SK-N-SH (cell line): ENCODE measurements at regions not wholly inside any gene's neighbourhood (a gene's known extent, or its start where the extent isn't known, plus 50 kb on each side); places are given as distances from the start of the nearest gene placed in this dataset.

Experiments
- CTCF ChIA-PET: fragments of 300-600, 350-600 bp; formaldehyde crosslinking; extraction: SDS; loops from one replicate; lab custom pipeline; 2021; lab: Yijun Ruan, JAX
- POLR2A ChIA-PET: fragments of 350-600 bp; sonication (Branson Sonifier 250); formaldehyde crosslinking; extraction: SDS; loops from one replicate; lab custom pipeline; 2020; ENCODE audit warnings: antibody characterized with exemption, inconsistent platforms; lab: Yijun Ruan, JAX
- DNase-seq: peaks from one replicate; pipeline ENCODE4 v3.0.0; 2012
- H2AFZ ChIP-seq: fragments of 200-600 bp; sonication (generic); 2 replicates; pipeline ENCODE4 v1.8.1; 2016; ENCODE audit warnings: antibody characterized with exemption, mild to moderate bottlenecking, low read depth
- H3F3A ChIP-seq: fragments of 200-600 bp; sonication (generic); replicated peaks from 2 replicates; pipeline ENCODE3; 2016; ENCODE audit warnings: antibody characterized with exemption, mild to moderate bottlenecking; ENCODE audit not compliant: insufficient read depth
- H3K27ac ChIP-seq, 2 experiments: fragments of 200-500 bp in 1 of 2; fragments of 200-600 bp in 1 of 2; sonication (Bioruptor generic) in 1 of 2; sonication (generic), shearing (Covaris generic) in 1 of 2; 2 replicates each; pipeline versions ENCODE4 v1.5.1 to v1.6.1; 2014 to 2016; ENCODE audit warnings: low read depth in 2 of 2, inconsistent platforms in 1 of 2, low read length in 1 of 2, mild to moderate bottlenecking in 1 of 2, mixed read lengths in 1 of 2
- H3K27me3 ChIP-seq: fragments of 200-600 bp; sonication (generic), shearing (Covaris generic); 2 replicates; pipeline ENCODE4 v1.6.1; 2016; ENCODE audit warnings: mixed run types; ENCODE audit not compliant: insufficient read depth
- H3K36me3 ChIP-seq, 2 experiments: fragments of 200-500 bp in 1 of 2; fragments of 200-600 bp in 1 of 2; sonication (Bioruptor generic) in 1 of 2; sonication (generic) in 1 of 2; replicated peaks in 1 of 2; 2 replicates each; pipeline versions ENCODE3 to v1.5.1; 2014 to 2016; ENCODE audit warnings: low read length in 1 of 2, mild to moderate bottlenecking in 1 of 2; ENCODE audit not compliant: insufficient read depth in 2 of 2, control insufficient read depth in 1 of 2
- H3K4me1 ChIP-seq, 2 experiments: fragments of 200-500 bp in 1 of 2; fragments of 200-600 bp in 1 of 2; sonication (Bioruptor generic) in 1 of 2; sonication (generic), shearing (Covaris generic) in 1 of 2; 2 replicates each; pipeline versions ENCODE4 v1.5.1 to v1.6.1; 2014 to 2016; ENCODE audit warnings: low read depth in 1 of 2, low read length in 1 of 2, mixed run types in 1 of 2; ENCODE audit not compliant: insufficient read depth in 2 of 2, control insufficient read depth in 1 of 2
- H3K4me2 ChIP-seq: fragments of 200-600 bp; sonication (generic), shearing (Covaris generic); 2 replicates; pipeline ENCODE4 v1.6.1; 2017; ENCODE audit warnings: mixed run types
- H3K4me3 ChIP-seq, 2 experiments: fragments of 200-500 bp in 1 of 2; fragments of 200-600 bp in 1 of 2; sonication (Bioruptor generic) in 1 of 2; sonication (generic), shearing (Covaris generic) in 1 of 2; 2 replicates each; pipeline versions ENCODE4 v1.5.1 to v1.8.1; 2014 to 2016; ENCODE audit warnings: low read depth in 2 of 2, inconsistent platforms in 1 of 2, low read length in 1 of 2, mild to moderate bottlenecking in 1 of 2, mixed read lengths in 1 of 2, moderate library complexity in 1 of 2
- H3K79me2 ChIP-seq: fragments of 200-600 bp; sonication (generic); 2 replicates; pipeline ENCODE4 v1.8.1; 2017; ENCODE audit warnings: mild to moderate bottlenecking; ENCODE audit not compliant: insufficient read depth
- H3K9ac ChIP-seq: fragments of 200-600 bp; sonication (generic); 2 replicates; pipeline ENCODE4 v1.6.1; 2017; ENCODE audit warnings: mixed run types
- H3K9me2 ChIP-seq: fragments of 200-600 bp; sonication (generic); 2 replicates; pipeline ENCODE4 v1.6.1; 2017; ENCODE audit warnings: mixed run types
- H3K9me3 ChIP-seq: fragments of 200-600 bp; sonication (generic); 2 replicates; pipeline ENCODE4 v1.6.1; 2017; ENCODE audit warnings: mixed run types, mild to moderate bottlenecking, moderate library complexity
- H4K20me1 ChIP-seq: fragments of 200-600 bp; sonication (generic); 2 replicates; pipeline ENCODE4 v1.6.1; 2017; ENCODE audit warnings: mild to moderate bottlenecking, mixed run types; ENCODE audit not compliant: insufficient read depth
- CHD2 ChIP-seq: fragments of 150-350 bp; IDR thresholded peaks from 2 replicates; pipeline ENCODE4 v1.6.1; 2018; ENCODE audit warnings: low read length; ENCODE audit not compliant: partially characterized antibody
- ELF1 ChIP-seq: IDR thresholded peaks from 2 replicates; pipeline ENCODE4 v1.4.0; 2012
- EP300 ChIP-seq, 2 experiments: IDR thresholded peaks; 2 replicates each; pipeline versions ENCODE4 v1.4.0 to v1.6.1; 2012; ENCODE audit warnings: borderline replicate concordance in 1 of 2, low read depth in 1 of 2, low read length in 1 of 2
- EZH2phosphoT487 ChIP-seq: fragments of 200-600 bp; sonication (generic); IDR thresholded peaks from 2 replicates; pipeline ENCODE4 v1.6.1; 2017; ENCODE audit warnings: low read depth, mixed run types, mild to moderate bottlenecking, antibody characterized with exemption, moderate library complexity, borderline replicate concordance
- GATA2 ChIP-seq: sonication (generic); formaldehyde crosslinking; IDR thresholded peaks from 2 replicates; pipeline ENCODE4 v1.5.0; 2020; ENCODE audit warnings: mild to moderate bottlenecking, missing genetic modification reagents
- JUND ChIP-seq: IDR thresholded peaks from 2 replicates; pipeline ENCODE4 v1.4.0; 2012
- NFIC ChIP-seq: IDR thresholded peaks from 2 replicates; pipeline ENCODE4 v1.4.0; 2012; ENCODE audit warnings: borderline replicate concordance
- NRF1 ChIP-seq: IDR thresholded peaks from 2 replicates; pipeline ENCODE4 v1.6.1; 2012; ENCODE audit warnings: low read depth, mild to moderate bottlenecking, low read length
- RAD21 ChIP-seq: IDR thresholded peaks from 2 replicates; pipeline ENCODE4 v1.6.1; 2012; ENCODE audit warnings: mild to moderate bottlenecking, low read length
- RXRA ChIP-seq: IDR thresholded peaks from 2 replicates; pipeline ENCODE4 v1.4.0; 2012; ENCODE audit warnings: low read depth, mild to moderate bottlenecking, borderline replicate concordance
- USF2 ChIP-seq: fragments of 150-350 bp; IDR thresholded peaks from 2 replicates; pipeline ENCODE4 v1.6.1; 2017; ENCODE audit warnings: antibody characterized with exemption, low read length, low read depth, borderline replicate concordance
- WGBS: methylation state at CpG from one replicate; pipeline ENCODE4 v1.1.6; 2017; ENCODE audit warnings: low lambda C conversion rate; 5-methylcytosine and 5-hydroxymethylcytosine counted together
- TF ChIP-seq, protein P1 (sequence below): fragments of 200-600 bp; sonication (generic); IDR thresholded peaks from 2 replicates; pipeline ENCODE4 v1.6.1; 2017; ENCODE audit warnings: antibody characterized with exemption, mild to moderate bottlenecking, moderate library complexity
- TF ChIP-seq, protein P2 (sequence below): IDR thresholded peaks from 2 replicates; pipeline ENCODE4 v1.6.1; 2012; ENCODE audit warnings: mild to moderate bottlenecking, low read depth, low read length, moderate library complexity
- TF ChIP-seq, protein P3 (sequence below): fragments of 150-350 bp; IDR thresholded peaks from 2 replicates; pipeline ENCODE4 v1.6.1; 2016; ENCODE audit warnings: mild to moderate bottlenecking, low read depth, low read length

- TF ChIP-seq, protein P1, sequence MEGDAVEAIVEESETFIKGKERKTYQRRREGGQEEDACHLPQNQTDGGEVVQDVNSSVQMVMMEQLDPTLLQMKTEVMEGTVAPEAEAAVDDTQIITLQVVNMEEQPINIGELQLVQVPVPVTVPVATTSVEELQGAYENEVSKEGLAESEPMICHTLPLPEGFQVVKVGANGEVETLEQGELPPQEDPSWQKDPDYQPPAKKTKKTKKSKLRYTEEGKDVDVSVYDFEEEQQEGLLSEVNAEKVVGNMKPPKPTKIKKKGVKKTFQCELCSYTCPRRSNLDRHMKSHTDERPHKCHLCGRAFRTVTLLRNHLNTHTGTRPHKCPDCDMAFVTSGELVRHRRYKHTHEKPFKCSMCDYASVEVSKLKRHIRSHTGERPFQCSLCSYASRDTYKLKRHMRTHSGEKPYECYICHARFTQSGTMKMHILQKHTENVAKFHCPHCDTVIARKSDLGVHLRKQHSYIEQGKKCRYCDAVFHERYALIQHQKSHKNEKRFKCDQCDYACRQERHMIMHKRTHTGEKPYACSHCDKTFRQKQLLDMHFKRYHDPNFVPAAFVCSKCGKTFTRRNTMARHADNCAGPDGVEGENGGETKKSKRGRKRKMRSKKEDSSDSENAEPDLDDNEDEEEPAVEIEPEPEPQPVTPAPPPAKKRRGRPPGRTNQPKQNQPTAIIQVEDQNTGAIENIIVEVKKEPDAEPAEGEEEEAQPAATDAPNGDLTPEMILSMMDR = no peak
- TF ChIP-seq EZH2phosphoT487 = no peak
Observed at GRCh38 chr9:84597131-84597530, 72.4 kb upstream of the NTRK2 start (continued).

- Histone ChIP-seq H2AFZ (no peak overlapping the region), H3K27ac (no peak overlapping the region), H3K27me3 (no peaks in the 10 kb centered on the region), H3K4me3 (no peak overlapping the region), H3K79me2 (no peaks in the 10 kb centered on the region), H3K4me1 (no peaks in the 10 kb centered on the region), H4K20me1 (no peaks in the 10 kb centered on the region), H3K9me3 (no peaks in the 10 kb centered on the region), H3K36me3 (no peaks in the 10 kb centered on the region), H3F3A (no peaks in the 10 kb centered on the region)
- WGBS = 18% methylated on average over 6 of the region's 6 CpGs
- POLR2A ChIA-PET = no interaction called here
- no peak for DNase-seq
- TF ChIP-seq NRF1 (no peak), ELF1 (no peak), JUND (no peak), EP300 (IDR thresholded peaks at IDR 0.05; ENCODE audit: borderline replicate concordance in 1 of 2, low read depth in 1 of 2, low read length in 1 of 2) (no peak), RAD21 (no peak), RXRA (no peak)
- TF ChIP-seq, protein P2, sequence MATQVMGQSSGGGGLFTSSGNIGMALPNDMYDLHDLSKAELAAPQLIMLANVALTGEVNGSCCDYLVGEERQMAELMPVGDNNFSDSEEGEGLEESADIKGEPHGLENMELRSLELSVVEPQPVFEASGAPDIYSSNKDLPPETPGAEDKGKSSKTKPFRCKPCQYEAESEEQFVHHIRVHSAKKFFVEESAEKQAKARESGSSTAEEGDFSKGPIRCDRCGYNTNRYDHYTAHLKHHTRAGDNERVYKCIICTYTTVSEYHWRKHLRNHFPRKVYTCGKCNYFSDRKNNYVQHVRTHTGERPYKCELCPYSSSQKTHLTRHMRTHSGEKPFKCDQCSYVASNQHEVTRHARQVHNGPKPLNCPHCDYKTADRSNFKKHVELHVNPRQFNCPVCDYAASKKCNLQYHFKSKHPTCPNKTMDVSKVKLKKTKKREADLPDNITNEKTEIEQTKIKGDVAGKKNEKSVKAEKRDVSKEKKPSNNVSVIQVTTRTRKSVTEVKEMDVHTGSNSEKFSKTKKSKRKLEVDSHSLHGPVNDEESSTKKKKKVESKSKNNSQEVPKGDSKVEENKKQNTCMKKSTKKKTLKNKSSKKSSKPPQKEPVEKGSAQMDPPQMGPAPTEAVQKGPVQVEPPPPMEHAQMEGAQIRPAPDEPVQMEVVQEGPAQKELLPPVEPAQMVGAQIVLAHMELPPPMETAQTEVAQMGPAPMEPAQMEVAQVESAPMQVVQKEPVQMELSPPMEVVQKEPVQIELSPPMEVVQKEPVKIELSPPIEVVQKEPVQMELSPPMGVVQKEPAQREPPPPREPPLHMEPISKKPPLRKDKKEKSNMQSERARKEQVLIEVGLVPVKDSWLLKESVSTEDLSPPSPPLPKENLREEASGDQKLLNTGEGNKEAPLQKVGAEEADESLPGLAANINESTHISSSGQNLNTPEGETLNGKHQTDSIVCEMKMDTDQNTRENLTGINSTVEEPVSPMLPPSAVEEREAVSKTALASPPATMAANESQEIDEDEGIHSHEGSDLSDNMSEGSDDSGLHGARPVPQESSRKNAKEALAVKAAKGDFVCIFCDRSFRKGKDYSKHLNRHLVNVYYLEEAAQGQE = no peak
- TF ChIP-seq, all 33 proteins: peak for 0
- CTCF ChIA-PET = interaction anchor here (0.7 to 1.5 kb wide), 2 partner anchors 16 to 69 kb away, joined by 3 read pairs; no protein-coding TSS in a partner anchor
- Histone ChIP-seq H3K9me2 (no peaks in the 10 kb centered on the region), H3K9ac (no peak overlapping the region), H3K4me2 (no peak overlapping the region)
Observed at GRCh38 chr9:84598921-84599636, 70.5 kb upstream of the NTRK2 start.

- Histone ChIP-seq H3K9me2 (no peaks in the 10 kb centered on the region), H4K20me1 (no peaks in the 10 kb centered on the region), H3F3A (no peaks in the 10 kb centered on the region), H3K27me3 (no peaks in the 10 kb centered on the region), H3K4me1 (no peaks in the 10 kb centered on the region), H3K4me2 (no peak overlapping the region), H3K9ac (no peak overlapping the region), H3K4me3 (no peak overlapping the region), H3K79me2 (no peaks in the 10 kb centered on the region), H2AFZ (no peak overlapping the region), H3K27ac (no peak overlapping the region), H3K9me3 (no peaks in the 10 kb centered on the region), H3K36me3 (no peaks in the 10 kb centered on the region)
- 9% methylated on average over 3 of the region's 4 CpGs for WGBS
- no peak for DNase-seq
- TF ChIP-seq, protein P3, sequence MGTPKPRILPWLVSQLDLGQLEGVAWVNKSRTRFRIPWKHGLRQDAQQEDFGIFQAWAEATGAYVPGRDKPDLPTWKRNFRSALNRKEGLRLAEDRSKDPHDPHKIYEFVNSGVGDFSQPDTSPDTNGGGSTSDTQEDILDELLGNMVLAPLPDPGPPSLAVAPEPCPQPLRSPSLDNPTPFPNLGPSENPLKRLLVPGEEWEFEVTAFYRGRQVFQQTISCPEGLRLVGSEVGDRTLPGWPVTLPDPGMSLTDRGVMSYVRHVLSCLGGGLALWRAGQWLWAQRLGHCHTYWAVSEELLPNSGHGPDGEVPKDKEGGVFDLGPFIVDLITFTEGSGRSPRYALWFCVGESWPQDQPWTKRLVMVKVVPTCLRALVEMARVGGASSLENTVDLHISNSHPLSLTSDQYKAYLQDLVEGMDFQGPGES = no peak
- TF ChIP-seq CHD2 (no peak), USF2 (no peak), GATA2 (CRISPR knock-in tag) (no peak), RAD21 (no peak), RXRA (no peak), NFIC (no peak), NRF1 (no peak), EZH2phosphoT487 (no peak)
- ChIA-PET CTCF (no interaction called here), POLR2A (no interaction called here)
Observed at GRCh38 chr9:84600739-84601138, 68.8 kb upstream of the NTRK2 start.
